ENCODE measurements at regions not wholly inside any gene's neighbourhood (a gene's known extent, or its start where the extent isn't known, plus 50 kb on each side); places are given as distances from the start of the nearest gene placed in this dataset.
A peak's percentile ranks its signal among the peaks of the same experiment; 100 is the strongest.

DNA sequence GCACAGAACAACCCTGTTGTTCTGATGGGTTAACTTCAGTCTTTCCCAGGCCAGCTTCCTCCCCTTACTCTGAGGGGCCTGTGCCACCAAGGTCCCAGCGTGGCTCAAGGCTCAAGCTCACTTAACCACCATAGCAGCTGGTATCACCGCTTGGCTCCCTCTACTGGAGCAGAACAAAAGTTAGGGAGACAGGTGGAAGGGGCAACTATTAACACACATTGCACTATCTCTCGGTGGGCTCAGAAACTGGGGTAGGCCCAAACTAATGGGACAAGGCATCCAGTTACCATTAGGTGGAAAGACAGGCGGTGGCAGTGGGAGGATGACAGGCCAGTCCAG is 88.7 kb upstream of the ATL2 start (continued):
- TF ChIP-seq, protein P1, sequence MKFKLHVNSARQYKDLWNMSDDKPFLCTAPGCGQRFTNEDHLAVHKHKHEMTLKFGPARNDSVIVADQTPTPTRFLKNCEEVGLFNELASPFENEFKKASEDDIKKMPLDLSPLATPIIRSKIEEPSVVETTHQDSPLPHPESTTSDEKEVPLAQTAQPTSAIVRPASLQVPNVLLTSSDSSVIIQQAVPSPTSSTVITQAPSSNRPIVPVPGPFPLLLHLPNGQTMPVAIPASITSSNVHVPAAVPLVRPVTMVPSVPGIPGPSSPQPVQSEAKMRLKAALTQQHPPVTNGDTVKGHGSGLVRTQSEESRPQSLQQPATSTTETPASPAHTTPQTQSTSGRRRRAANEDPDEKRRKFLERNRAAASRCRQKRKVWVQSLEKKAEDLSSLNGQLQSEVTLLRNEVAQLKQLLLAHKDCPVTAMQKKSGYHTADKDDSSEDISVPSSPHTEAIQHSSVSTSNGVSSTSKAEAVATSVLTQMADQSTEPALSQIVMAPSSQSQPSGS (CRISPR knock-in tag; IDR thresholded peaks at IDR 0.05) = no peak
- no peak for TF ChIP-seq MED8 (CRISPR knock-in tag; IDR thresholded peaks at IDR 0.05; ENCODE audit: insufficient replicate concordance)
- no peak for TF ChIP-seq ZNF44 (CRISPR knock-in tag; IDR thresholded peaks at IDR 0.05)
- TF ChIP-seq ZNF703 (CRISPR knock-in tag; IDR thresholded peaks at IDR 0.05; ENCODE audit: borderline replicate concordance) = no peak
- TF ChIP-seq, protein P2, sequence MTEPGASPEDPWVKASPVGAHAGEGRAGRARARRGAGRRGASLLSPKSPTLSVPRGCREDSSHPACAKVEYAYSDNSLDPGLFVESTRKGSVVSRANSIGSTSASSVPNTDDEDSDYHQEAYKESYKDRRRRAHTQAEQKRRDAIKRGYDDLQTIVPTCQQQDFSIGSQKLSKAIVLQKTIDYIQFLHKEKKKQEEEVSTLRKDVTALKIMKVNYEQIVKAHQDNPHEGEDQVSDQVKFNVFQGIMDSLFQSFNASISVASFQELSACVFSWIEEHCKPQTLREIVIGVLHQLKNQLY (CRISPR knock-in tag; IDR thresholded peaks at IDR 0.05) = no peak
- TF ChIP-seq ZSCAN25 (CRISPR knock-in tag; IDR thresholded peaks at IDR 0.05) = peak; percentile 58; the same call in 1 of the 2 replicates
- TF ChIP-seq ZNF432 (CRISPR knock-in tag; IDR thresholded peaks at IDR 0.05; ENCODE audit: borderline replicate concordance) = no peak
- TF ChIP-seq GTF3A (CRISPR knock-in tag; conservative IDR thresholded peaks at IDR 0.05) = no peak
- TF ChIP-seq, protein P3, sequence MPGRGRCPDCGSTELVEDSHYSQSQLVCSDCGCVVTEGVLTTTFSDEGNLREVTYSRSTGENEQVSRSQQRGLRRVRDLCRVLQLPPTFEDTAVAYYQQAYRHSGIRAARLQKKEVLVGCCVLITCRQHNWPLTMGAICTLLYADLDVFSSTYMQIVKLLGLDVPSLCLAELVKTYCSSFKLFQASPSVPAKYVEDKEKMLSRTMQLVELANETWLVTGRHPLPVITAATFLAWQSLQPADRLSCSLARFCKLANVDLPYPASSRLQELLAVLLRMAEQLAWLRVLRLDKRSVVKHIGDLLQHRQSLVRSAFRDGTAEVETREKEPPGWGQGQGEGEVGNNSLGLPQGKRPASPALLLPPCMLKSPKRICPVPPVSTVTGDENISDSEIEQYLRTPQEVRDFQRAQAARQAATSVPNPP (CRISPR knock-in tag; IDR thresholded peaks at IDR 0.05) = no peak
- no peak for TF ChIP-seq GLI4 (CRISPR knock-in tag; IDR thresholded peaks at IDR 0.05; ENCODE audit: borderline replicate concordance)
- TF ChIP-seq, protein P4, sequence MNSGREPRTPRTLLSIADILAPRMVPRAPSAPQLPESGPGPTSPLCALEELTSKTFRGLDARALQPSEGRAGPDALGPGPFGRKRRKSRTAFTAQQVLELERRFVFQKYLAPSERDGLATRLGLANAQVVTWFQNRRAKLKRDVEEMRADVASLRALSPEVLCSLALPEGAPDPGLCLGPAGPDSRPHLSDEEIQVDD (CRISPR knock-in tag; IDR thresholded peaks at IDR 0.05; ENCODE audit: borderline replicate concordance) = no peak
- TF ChIP-seq ZNF713 (CRISPR knock-in tag; IDR thresholded peaks at IDR 0.05) = no peak
- no peak for TF ChIP-seq ZNF138 (CRISPR knock-in tag; IDR thresholded peaks at IDR 0.05; ENCODE audit: low read depth)
- no peak for TF ChIP-seq RFXAP (CRISPR knock-in tag; IDR thresholded peaks at IDR 0.05; ENCODE audit: borderline replicate concordance)
- no peak for TF ChIP-seq ZNF431 (CRISPR knock-in tag; IDR thresholded peaks at IDR 0.05; ENCODE audit: borderline replicate concordance, low read depth)
- no peak for TF ChIP-seq SOX5 (CRISPR knock-in tag; IDR thresholded peaks at IDR 0.05; ENCODE audit: borderline replicate concordance)
- no peak for TF ChIP-seq KAT8 (CRISPR knock-in tag; IDR thresholded peaks at IDR 0.05)
- no peak for TF ChIP-seq ZKSCAN5 (CRISPR knock-in tag; IDR thresholded peaks at IDR 0.05)
- TF ChIP-seq, protein P5, sequence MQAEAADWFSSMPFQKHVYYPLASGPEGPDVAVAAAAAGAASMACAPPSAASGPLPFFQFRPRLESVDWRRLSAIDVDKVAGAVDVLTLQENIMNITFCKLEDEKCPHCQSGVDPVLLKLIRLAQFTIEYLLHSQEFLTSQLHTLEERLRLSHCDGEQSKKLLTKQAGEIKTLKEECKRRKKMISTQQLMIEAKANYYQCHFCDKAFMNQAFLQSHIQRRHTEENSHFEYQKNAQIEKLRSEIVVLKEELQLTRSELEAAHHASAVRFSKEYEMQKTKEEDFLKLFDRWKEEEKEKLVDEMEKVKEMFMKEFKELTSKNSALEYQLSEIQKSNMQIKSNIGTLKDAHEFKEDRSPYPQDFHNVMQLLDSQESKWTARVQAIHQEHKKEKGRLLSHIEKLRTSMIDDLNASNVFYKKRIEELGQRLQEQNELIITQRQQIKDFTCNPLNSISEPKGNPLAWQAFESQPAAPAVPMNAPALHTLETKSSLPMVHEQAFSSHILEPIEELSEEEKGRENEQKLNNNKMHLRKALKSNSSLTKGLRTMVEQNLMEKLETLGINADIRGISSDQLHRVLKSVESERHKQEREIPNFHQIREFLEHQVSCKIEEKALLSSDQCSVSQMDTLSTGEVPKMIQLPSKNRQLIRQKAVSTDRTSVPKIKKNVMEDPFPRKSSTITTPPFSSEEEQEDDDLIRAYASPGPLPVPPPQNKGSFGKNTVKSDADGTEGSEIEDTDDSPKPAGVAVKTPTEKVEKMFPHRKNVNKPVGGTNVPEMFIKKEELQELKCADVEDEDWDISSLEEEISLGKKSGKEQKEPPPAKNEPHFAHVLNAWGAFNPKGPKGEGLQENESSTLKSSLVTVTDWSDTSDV (CRISPR knock-in tag; IDR thresholded peaks at IDR 0.05) = no peak
- TF ChIP-seq TCF7 (IDR thresholded peaks at IDR 0.05; ENCODE audit: low read depth) = no peak
- TF ChIP-seq IRF2 (CRISPR knock-in tag; IDR thresholded peaks at IDR 0.05) = no peak
- no peak for TF ChIP-seq SP1 (IDR thresholded peaks at IDR 0.05)
- no peak for TF ChIP-seq SP1 (CRISPR knock-in tag; IDR thresholded peaks at IDR 0.05)
- TF ChIP-seq, protein P6, sequence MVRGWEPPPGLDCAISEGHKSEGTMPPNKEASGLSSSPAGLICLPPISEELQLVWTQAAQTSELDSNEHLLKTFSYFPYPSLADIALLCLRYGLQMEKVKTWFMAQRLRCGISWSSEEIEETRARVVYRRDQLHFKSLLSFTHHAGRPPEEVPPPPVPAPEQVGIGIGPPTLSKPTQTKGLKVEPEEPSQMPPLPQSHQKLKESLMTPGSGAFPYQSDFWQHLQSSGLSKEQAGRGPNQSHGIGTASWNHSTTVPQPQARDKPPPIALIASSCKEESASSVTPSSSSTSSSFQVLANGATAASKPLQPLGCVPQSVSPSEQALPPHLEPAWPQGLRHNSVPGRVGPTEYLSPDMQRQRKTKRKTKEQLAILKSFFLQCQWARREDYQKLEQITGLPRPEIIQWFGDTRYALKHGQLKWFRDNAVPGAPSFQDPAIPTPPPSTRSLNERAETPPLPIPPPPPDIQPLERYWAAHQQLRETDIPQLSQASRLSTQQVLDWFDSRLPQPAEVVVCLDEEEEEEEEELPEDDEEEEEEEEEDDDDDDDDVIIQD (CRISPR knock-in tag; IDR thresholded peaks at IDR 0.05; ENCODE audit: low read depth) = no peak
- TF ChIP-seq, protein P7, sequence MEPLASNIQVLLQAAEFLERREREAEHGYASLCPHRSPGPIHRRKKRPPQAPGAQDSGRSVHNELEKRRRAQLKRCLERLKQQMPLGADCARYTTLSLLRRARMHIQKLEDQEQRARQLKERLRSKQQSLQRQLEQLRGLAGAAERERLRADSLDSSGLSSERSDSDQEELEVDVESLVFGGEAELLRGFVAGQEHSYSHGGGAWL (CRISPR knock-in tag; IDR thresholded peaks at IDR 0.05) = no peak
